Endothelial cell of umbilical vein (primary cell): ENCODE measurements at regions not wholly inside any gene's neighbourhood (a gene's known extent, or its start where the extent isn't known, plus 50 kb on each side); places are given as distances from the start of the nearest gene placed in this dataset.

Experiments used
- BruUV-seq: library from RNA; stranded (reverse); fragments of 400-500 nt; replicated peaks from 2 replicates; lab custom pipeline; 2021; lab: Mats Ljungman, UMichigan
- CTCF ChIA-PET: fragments of 300-600, 350-600 bp; sonication (Branson Sonifier 250); formaldehyde crosslinking; loops from one replicate; lab custom pipeline; 2021; ENCODE audit warnings: antibody characterized with exemption, inconsistent platforms; lab: Charles Lee
- POLR2A ChIA-PET: fragments of 300-600, 350-600 bp; sonication (Branson Sonifier 250); formaldehyde crosslinking; loops from one replicate; lab custom pipeline; 2021; ENCODE audit warnings: antibody characterized with exemption, inconsistent platforms; lab: Charles Lee
- DNase-seq: peaks from one replicate; pipeline ENCODE4 v3.0.0-alpha.2; 2011; ENCODE audit warnings: low read depth, low spot score
- FAIRE-seq: peaks from 2 replicates; lab custom pipeline; 2011; peaks lifted over from hg19 to GRCh38; lab: Jason Lieb, UNC
- H2AFZ ChIP-seq: 2 replicates; pipeline ENCODE4 v1.6.0; 2012; ENCODE audit warnings: low read depth, low read length, control low read depth, inconsistent platforms
- H3K27ac ChIP-seq: 2 replicates; pipeline ENCODE4 v1.5.1; 2011; ENCODE audit warnings: low read depth, mild to moderate bottlenecking, control low read depth, low read length, moderate library complexity; ENCODE audit not compliant: insufficient read depth
- H3K27me3 ChIP-seq, 2 experiments: 2 replicates each; pipeline versions ENCODE4 v1.6.0 to v1.6.1; 2011; ENCODE audit warnings: low read length in 2 of 2, mixed read lengths in 1 of 2; ENCODE audit not compliant: control insufficient read depth in 2 of 2, insufficient read depth in 2 of 2
- H3K36me3 ChIP-seq, 2 experiments: 2 replicates in 1 of 2; 3 replicates in 1 of 2; pipeline ENCODE4 v1.5.1; 2011; ENCODE audit warnings: low read length in 2 of 2, mild to moderate bottlenecking in 1 of 2, moderate library complexity in 1 of 2; ENCODE audit not compliant: control insufficient read depth in 2 of 2, insufficient read depth in 2 of 2; ENCODE audit errors: extremely low read depth in 1 of 2
- H3K4me1 ChIP-seq: 3 replicates; pipeline ENCODE4 v1.5.1; 2011; ENCODE audit warnings: mild to moderate bottlenecking, low read length; ENCODE audit not compliant: control insufficient read depth, insufficient read depth; ENCODE audit errors: extremely low read depth
- H3K4me2 ChIP-seq: 2 replicates; pipeline ENCODE4 v1.6.1; 2011; ENCODE audit warnings: low read length, control low read depth, mixed read lengths; ENCODE audit not compliant: insufficient read depth
- H3K4me3 ChIP-seq, 3 experiments: fragments of 200-600 bp in 1 of 3; sonication (generic), shearing (Covaris generic) in 1 of 3; replicated peaks in 1 of 3; 2 replicates each; pipeline ENCODE4 v1.5.1; 2011 to 2016; ENCODE audit warnings: control low read depth in 3 of 3, low read length in 3 of 3, mild to moderate bottlenecking in 2 of 3, inconsistent platforms in 1 of 3, low read depth in 1 of 3, moderate library complexity in 1 of 3; ENCODE audit not compliant: insufficient read depth in 1 of 3
- H3K79me2 ChIP-seq: 2 replicates; pipeline ENCODE4 v1.6.0; 2012; ENCODE audit warnings: low read length, inconsistent platforms; ENCODE audit not compliant: control insufficient read depth, insufficient read depth
- H3K9ac ChIP-seq: replicated peaks from 2 replicates; pipeline ENCODE3; 2011; ENCODE audit warnings: low read length, control low read depth; ENCODE audit not compliant: insufficient read depth; ENCODE audit errors: extremely low read depth
- H3K9me1 ChIP-seq: replicated peaks from 3 replicates; pipeline ENCODE4 v1.6.0; 2011; ENCODE audit warnings: mild to moderate bottlenecking, low read length; ENCODE audit not compliant: control insufficient read depth, insufficient read depth; ENCODE audit errors: extremely low read depth
- H3K9me3 ChIP-seq: replicated peaks from 2 replicates; pipeline ENCODE4 v1.5.1; 2012; ENCODE audit warnings: low read length, inconsistent platforms; ENCODE audit not compliant: control insufficient read depth, insufficient read depth
- H4K20me1 ChIP-seq: replicated peaks from 2 replicates; pipeline ENCODE3; 2011; ENCODE audit warnings: mild to moderate bottlenecking, low read length; ENCODE audit not compliant: control insufficient read depth, insufficient read depth; ENCODE audit errors: extremely low read depth
- EZH2 ChIP-seq: IDR thresholded peaks from 2 replicates; pipeline ENCODE4 v1.6.1; 2012; ENCODE audit warnings: borderline replicate concordance, low read depth, mild to moderate bottlenecking, moderate library complexity, low read length, inconsistent platforms; ENCODE audit not compliant: severe bottlenecking
- FOS ChIP-seq: IDR thresholded peaks from 2 replicates; pipeline ENCODE4 v1.6.1; 2011; ENCODE audit warnings: mild to moderate bottlenecking, low read length, moderate library complexity, borderline replicate concordance; ENCODE audit not compliant: insufficient read depth
- GATA2 ChIP-seq: IDR thresholded peaks from 2 replicates; pipeline ENCODE4 v1.7.0; 2011; ENCODE audit warnings: low read depth, mild to moderate bottlenecking, moderate library complexity, mixed read lengths, low read length; ENCODE audit not compliant: insufficient read length, insufficient read depth
- JUN ChIP-seq: IDR thresholded peaks from 2 replicates; pipeline ENCODE4 v1.6.1; 2011; ENCODE audit warnings: borderline replicate concordance, low read depth; ENCODE audit not compliant: insufficient read length, insufficient read depth
- MYC ChIP-seq: IDR thresholded peaks from one replicate; pipeline ENCODE4 v1.6.1; 2011; ENCODE audit warnings: mild to moderate bottlenecking, low read depth, low read length
- POLR2A ChIP-seq: IDR thresholded peaks from 2 replicates; pipeline ENCODE4 v1.6.1; 2012; ENCODE audit warnings: low read depth, mild to moderate bottlenecking, control low read depth, low read length
- POLR2AphosphoS5 ChIP-seq: IDR thresholded peaks from 2 replicates; pipeline ENCODE4 v1.6.1; 2012; ENCODE audit warnings: low read depth, mild to moderate bottlenecking, control low read depth, low read length, moderate library complexity; ENCODE audit not compliant: insufficient read depth
- dilution Hi-C: fragments of 300-500 bp; cut with MboI; formaldehyde crosslinking; loops from one replicate; pipeline ENCODE4 v1.15.0; 2019; ENCODE audit warnings: low sequenced_read_pairs; ENCODE audit not compliant: extremely low pct_ligation_motif_present
- intact Hi-C: fragments of 100-400 bp; cut with micrococcal nuclease; formaldehyde crosslinking; loops from one replicate; pipeline ENCODE4 v1.10.0; 2022
- TF ChIP-seq, protein P1 (sequence below): IDR thresholded peaks from 2 replicates; pipeline ENCODE4 v1.6.1; 2011; ENCODE audit not compliant: insufficient read depth, insufficient read length
- TF ChIP-seq, protein P2 (sequence below), 2 donors: IDR thresholded peaks; 1 replicate in 1 of 2; 2 replicates in 1 of 2; pipeline ENCODE4 v1.5.1; 2011; ENCODE audit warnings: low read length in 2 of 2, mild to moderate bottlenecking in 2 of 2, moderate library complexity in 2 of 2, control low read depth in 1 of 2, inconsistent platforms in 1 of 2, low read depth in 1 of 2; ENCODE audit not compliant: insufficient read depth in 1 of 2; ENCODE audit errors: extremely low read depth in 1 of 2

DNA sequence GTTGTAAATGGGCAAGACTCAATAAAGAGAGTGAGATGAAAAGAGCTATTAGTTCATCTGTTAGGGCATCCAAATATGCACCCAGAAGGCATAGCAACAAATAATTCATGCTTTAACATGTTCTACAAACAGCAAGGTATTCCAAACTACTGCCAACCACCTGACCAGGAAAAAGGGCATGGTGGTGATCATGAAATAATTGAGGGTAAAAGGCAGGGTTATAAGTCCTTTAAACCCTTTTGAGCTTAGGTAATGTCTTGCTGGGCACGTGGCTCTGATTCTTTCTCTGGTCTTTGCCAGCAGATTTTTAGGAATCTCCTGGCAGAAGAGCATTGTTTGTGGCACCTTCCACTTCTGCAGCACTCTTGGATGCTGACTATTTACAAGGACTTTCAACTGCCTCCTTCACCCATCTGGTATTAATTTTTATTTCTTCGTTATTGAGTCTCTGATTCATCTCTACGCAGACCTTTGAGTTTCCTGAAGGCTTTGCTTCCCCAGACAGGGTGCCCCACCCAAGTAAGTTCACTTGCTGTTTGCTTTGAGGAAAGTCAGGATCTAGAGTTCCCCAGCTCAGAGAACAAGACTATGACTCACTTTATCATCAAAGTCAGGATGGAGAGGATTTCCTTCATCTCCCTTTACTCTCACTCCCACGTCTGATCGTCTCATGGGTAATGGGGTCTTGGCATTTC is 83.4 kb upstream of the NEDD9 start:
- no TSS peak for BruUV-seq
- no peaks in the 10 kb centered on the region for H3K9me3 ChIP-seq
- H3K36me3 ChIP-seq: no peaks in the 10 kb centered on the region
- peaks cover 37% of the 10 kb centered on the region for H3K4me1 ChIP-seq
- ChIA-PET CTCF (interaction anchor here (0.5 to 1.8 kb wide), 9 partner anchors 38 to 180 kb away, joined by 3 to 7 read pairs (median 3); no protein-coding TSS in a partner anchor), POLR2A (interaction anchor here (1.8 kb wide), 1 partner anchor 84 kb away, joined by 9 read pairs; the partner anchor contains the start of gene NEDD9)
- FAIRE-seq (peak; percentile 97), DNase-seq (peak; percentile 95)
- H3K27me3 ChIP-seq: no peaks in the 10 kb centered on the region
- H3K9ac ChIP-seq: peak overlapping the region; percentile 57
- no peaks in the 10 kb centered on the region for H4K20me1 ChIP-seq
- H3K79me2 ChIP-seq: no peaks in the 10 kb centered on the region
- no peaks in the 10 kb centered on the region for H3K9me1 ChIP-seq
- H3K27ac ChIP-seq: peak overlapping the region; percentile 100
- H3K4me2 ChIP-seq: peak overlapping the region; percentile 46
- dilution Hi-C loops: no loop called here
- TF ChIP-seq, protein P1, sequence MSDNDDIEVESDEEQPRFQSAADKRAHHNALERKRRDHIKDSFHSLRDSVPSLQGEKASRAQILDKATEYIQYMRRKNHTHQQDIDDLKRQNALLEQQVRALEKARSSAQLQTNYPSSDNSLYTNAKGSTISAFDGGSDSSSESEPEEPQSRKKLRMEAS: no peak
- TF ChIP-seq POLR2A (no peak), POLR2AphosphoS5 (peak; percentile 81), JUN (peak; percentile 95), MYC (no peak), FOS (peak; percentile 97), GATA2 (peak; percentile 89)
- intact Hi-C loops: loop anchor here (1.0 kb wide), 1 partner anchor 17 kb away; no protein-coding TSS in a partner anchor
- no peak overlapping the region for H3K4me3 ChIP-seq
- no peak overlapping the region for H2AFZ ChIP-seq

DNA sequence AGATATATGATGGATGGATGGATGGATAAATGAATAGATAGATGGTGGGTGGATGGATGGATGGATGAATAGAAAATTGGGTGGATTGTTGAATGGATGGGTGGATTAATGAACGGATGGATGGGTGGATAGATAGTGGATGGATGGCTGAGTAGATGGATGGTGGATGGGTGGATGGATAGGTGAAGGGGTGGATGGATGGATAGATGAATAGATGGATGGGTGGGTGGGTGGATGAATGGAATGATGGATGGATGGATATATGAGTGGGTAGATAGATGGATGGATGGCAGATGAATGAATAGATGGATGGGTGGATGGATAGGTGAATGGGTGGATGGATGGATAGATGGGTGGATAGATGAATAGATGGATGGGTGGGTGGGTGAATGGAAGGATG is 80.7 kb upstream of the NEDD9 start:
- no TSS peak for BruUV-seq
- no peak for TF ChIP-seq EZH2
- TF ChIP-seq, protein P1: no peak
- TF ChIP-seq JUN: no peak
- TF ChIP-seq FOS: no peak
- no peak for TF ChIP-seq MYC
- no peak for TF ChIP-seq GATA2
- TF ChIP-seq POLR2AphosphoS5: no peak
- TF ChIP-seq POLR2A: no peak
- TF ChIP-seq, protein P2, sequence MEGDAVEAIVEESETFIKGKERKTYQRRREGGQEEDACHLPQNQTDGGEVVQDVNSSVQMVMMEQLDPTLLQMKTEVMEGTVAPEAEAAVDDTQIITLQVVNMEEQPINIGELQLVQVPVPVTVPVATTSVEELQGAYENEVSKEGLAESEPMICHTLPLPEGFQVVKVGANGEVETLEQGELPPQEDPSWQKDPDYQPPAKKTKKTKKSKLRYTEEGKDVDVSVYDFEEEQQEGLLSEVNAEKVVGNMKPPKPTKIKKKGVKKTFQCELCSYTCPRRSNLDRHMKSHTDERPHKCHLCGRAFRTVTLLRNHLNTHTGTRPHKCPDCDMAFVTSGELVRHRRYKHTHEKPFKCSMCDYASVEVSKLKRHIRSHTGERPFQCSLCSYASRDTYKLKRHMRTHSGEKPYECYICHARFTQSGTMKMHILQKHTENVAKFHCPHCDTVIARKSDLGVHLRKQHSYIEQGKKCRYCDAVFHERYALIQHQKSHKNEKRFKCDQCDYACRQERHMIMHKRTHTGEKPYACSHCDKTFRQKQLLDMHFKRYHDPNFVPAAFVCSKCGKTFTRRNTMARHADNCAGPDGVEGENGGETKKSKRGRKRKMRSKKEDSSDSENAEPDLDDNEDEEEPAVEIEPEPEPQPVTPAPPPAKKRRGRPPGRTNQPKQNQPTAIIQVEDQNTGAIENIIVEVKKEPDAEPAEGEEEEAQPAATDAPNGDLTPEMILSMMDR (IDR thresholded peaks at IDR 0.05; ENCODE audit: extremely low read depth in 1 of 2, insufficient read depth in 1 of 2, low read depth in 1 of 2, low read length in 2 of 2): no peak
- H4K20me1 ChIP-seq: no peaks in the 10 kb centered on the region
- FAIRE-seq (no peak), DNase-seq (no peak)
- no peak overlapping the region for H2AFZ ChIP-seq
- no peak overlapping the region for H3K4me2 ChIP-seq
- no peaks in the 10 kb centered on the region for H3K79me2 ChIP-seq
- H3K9me3 ChIP-seq: no peaks in the 10 kb centered on the region
- no peaks in the 10 kb centered on the region for H3K9me1 ChIP-seq
- H3K9ac ChIP-seq: no peak overlapping the region
- intact Hi-C loops: no loop called here
- peaks cover 30% of the 10 kb centered on the region for H3K4me1 ChIP-seq
- ChIA-PET POLR2A (no interaction called here), CTCF (no interaction called here)
- H3K36me3 ChIP-seq: no peaks in the 10 kb centered on the region
- H3K27me3 ChIP-seq: no peaks in the 10 kb centered on the region
- dilution Hi-C loops: no loop called here
- no peak overlapping the region for H3K27ac ChIP-seq
- no peak overlapping the region for H3K4me3 ChIP-seq
